ENCODE measurements at regions not wholly inside any gene's neighbourhood (a gene's known extent, or its start where the extent isn't known, plus 50 kb on each side); places are given as distances from the start of the nearest gene placed in this dataset.

GRCh38 chr2:129733579-129733978, 245.9 kb upstream of the RAB6C start:
- ChIA-PET CTCF (no interaction called here), POLR2A (ENCODE audit: unreplicated experiment) (no interaction called here)
- no peaks in the 10 kb centered on the region for H3K4me1 ChIP-seq (replicated peaks; ENCODE audit: insufficient read depth)
- H2AFZ ChIP-seq = no peak overlapping the region
- no peaks in the 10 kb centered on the region for H3K9me3 ChIP-seq (ENCODE audit: insufficient read depth, low read depth)
- no peak for TF ChIP-seq EZH2 (IDR thresholded peaks at IDR 0.05; ENCODE audit: low read depth)
- no peak for TF ChIP-seq CTCF (conservative IDR thresholded peaks at IDR 0.05)
- H3K27ac ChIP-seq = no peak overlapping the region
- H3K27me3 ChIP-seq (ENCODE audit: insufficient read depth, low read depth) = peaks cover 36% of the 10 kb centered on the region
- no peak overlapping the region for H3K4me3 ChIP-seq
- no peaks in the 10 kb centered on the region for H3K9me2 ChIP-seq (ENCODE audit: insufficient read depth)
- no peaks in the 10 kb centered on the region for H3F3A ChIP-seq (ENCODE audit: insufficient read depth, low read depth)
- no peak for DNase-seq
- no peaks in the 10 kb centered on the region for H4K20me1 ChIP-seq (ENCODE audit: insufficient read depth)
- H3K36me3 ChIP-seq (ENCODE audit: low read depth) = no peaks in the 10 kb centered on the region
- no TSS peak for BruUV-seq (replicated peaks)
- intact Hi-C loops (cut with micrococcal nuclease; ENCODE audit: unreplicated experiment) = no loop called here
- H3K4me2 ChIP-seq = no peak overlapping the region
- no peaks in the 10 kb centered on the region for H3K79me2 ChIP-seq (ENCODE audit: low read depth)

- Histone ChIP-seq H3K79me2 (ENCODE audit: low read depth) (no peaks in the 10 kb centered on the region), H3F3A (ENCODE audit: insufficient read depth, low read depth) (no peaks in the 10 kb centered on the region), H3K4me1 (replicated peaks; ENCODE audit: insufficient read depth) (no peaks in the 10 kb centered on the region), H3K27me3 (ENCODE audit: insufficient read depth, low read depth) (peaks cover 31% of the 10 kb centered on the region), H3K4me2 (no peak overlapping the region), H3K36me3 (ENCODE audit: low read depth) (no peaks in the 10 kb centered on the region), H3K4me3 (no peak overlapping the region), H3K27ac (no peak overlapping the region), H4K20me1 (ENCODE audit: insufficient read depth) (no peaks in the 10 kb centered on the region), H2AFZ (no peak overlapping the region), H3K9me2 (ENCODE audit: insufficient read depth) (no peaks in the 10 kb centered on the region), H3K9me3 (ENCODE audit: insufficient read depth, low read depth) (no peaks in the 10 kb centered on the region)
- ChIA-PET CTCF (no interaction called here), POLR2A (ENCODE audit: unreplicated experiment) (no interaction called here)
- BruUV-seq (replicated peaks) = no TSS peak
- intact Hi-C loops (cut with micrococcal nuclease; ENCODE audit: unreplicated experiment) = no loop called here
- no peak for TF ChIP-seq CTCF (conservative IDR thresholded peaks at IDR 0.05)
- no peak for TF ChIP-seq EZH2 (IDR thresholded peaks at IDR 0.05; ENCODE audit: low read depth)
- DNase-seq = no peak
These were observed 245.0 kb upstream of the RAB6C start for GRCh38 chr2:129734343-129735034.

DNA sequence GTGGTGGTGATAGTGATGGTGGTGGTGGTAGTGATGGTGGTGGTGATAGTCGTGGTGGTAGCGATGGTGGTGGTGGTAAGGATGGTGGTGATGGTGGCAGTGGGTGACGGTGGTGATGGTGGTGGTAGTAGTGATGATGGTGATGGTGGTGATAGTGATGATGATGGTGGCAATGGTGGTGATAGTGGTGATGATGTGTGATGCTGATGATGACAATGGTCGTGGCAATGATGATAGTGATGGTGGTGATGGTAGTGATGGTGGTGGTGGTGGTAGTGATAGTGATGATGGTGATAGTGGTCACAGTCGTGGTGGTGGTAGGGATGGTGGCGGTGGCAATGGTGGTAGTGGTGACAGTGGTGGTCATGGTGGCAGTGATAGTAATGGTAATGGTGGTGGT, 243.9 kb upstream of the RAB6C start:
- intact Hi-C loops (cut with micrococcal nuclease; ENCODE audit: unreplicated experiment) = no loop called here
- H4K20me1 ChIP-seq (ENCODE audit: insufficient read depth) = no peaks in the 10 kb centered on the region
- no peak overlapping the region for H3K4me2 ChIP-seq
- no peak overlapping the region for H3K27ac ChIP-seq
- peaks cover 40% of the 10 kb centered on the region for H3K27me3 ChIP-seq (ENCODE audit: insufficient read depth, low read depth)
- H3F3A ChIP-seq (ENCODE audit: insufficient read depth, low read depth) = no peaks in the 10 kb centered on the region
- TF ChIP-seq CTCF (conservative IDR thresholded peaks at IDR 0.05) (no peak), EZH2 (IDR thresholded peaks at IDR 0.05; ENCODE audit: low read depth) (no peak)
- CTCF ChIA-PET = no interaction called here
- no peaks in the 10 kb centered on the region for H3K36me3 ChIP-seq (ENCODE audit: low read depth)
- H3K4me3 ChIP-seq = no peak overlapping the region
- H3K79me2 ChIP-seq (ENCODE audit: low read depth) = no peaks in the 10 kb centered on the region
- BruUV-seq (replicated peaks) = no TSS peak
- no peak for DNase-seq
- no peaks in the 10 kb centered on the region for H3K4me1 ChIP-seq (replicated peaks; ENCODE audit: insufficient read depth)
- POLR2A ChIA-PET (ENCODE audit: unreplicated experiment) = no interaction called here
- no peaks in the 10 kb centered on the region for H3K9me2 ChIP-seq (ENCODE audit: insufficient read depth)
- no peak overlapping the region for H2AFZ ChIP-seq
- no peaks in the 10 kb centered on the region for H3K9me3 ChIP-seq (ENCODE audit: insufficient read depth, low read depth)
